Medulla oblongata (tissue), 1 donor: ENCODE measurements at regions not wholly inside any gene's neighbourhood (a gene's known extent, or its start where the extent isn't known, plus 50 kb on each side); places are given as distances from the start of the nearest gene placed in this dataset.

Source experiments
- DNase-seq: peaks from one replicate; pipeline ENCODE4 v3.0.0-alpha.2; 2015; ENCODE audit errors: extremely low spot score

DNA sequence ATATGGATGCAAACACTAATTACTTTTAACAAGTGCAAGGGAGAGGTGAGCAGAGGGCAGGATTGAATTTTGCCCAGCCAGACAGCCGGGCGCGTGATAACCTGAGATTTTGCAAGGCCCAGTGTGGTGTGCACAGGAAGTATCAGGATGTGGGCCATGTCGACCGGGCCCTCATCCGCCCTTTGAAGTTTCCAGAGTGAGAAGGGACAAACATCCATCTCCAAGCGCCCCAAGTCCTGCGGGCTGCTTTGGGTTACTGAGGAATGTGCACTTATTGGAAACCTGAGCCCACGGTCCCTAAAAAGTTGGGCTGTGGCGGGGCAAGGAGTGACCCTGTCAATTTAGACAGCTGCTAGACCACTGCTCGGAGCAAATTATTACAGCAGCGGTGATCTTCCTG lies 272.2 kb upstream of the IRX2 start:
- no peak for DNase-seq

DNA sequence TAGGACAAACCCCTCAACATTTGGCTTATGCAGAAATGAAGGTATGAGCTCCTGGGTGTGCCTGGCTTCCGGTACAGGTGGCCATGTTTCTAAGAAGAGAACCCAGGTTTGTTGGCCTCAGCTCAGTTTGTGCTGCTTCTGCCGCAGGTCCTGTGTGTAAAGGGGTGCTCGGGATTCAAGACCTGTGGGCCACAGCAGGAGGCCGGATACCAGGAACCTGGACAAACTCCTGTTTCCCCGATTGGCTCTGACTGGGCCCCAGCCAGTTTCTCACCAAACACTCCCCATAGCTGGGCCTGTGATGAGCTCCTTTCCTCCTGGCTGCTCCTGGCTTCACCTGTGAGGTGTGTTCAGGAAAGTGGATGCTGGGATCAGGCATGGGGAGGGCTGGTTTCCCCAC lies 271.2 kb upstream of the IRX2 start:
- no peak for DNase-seq

DNA sequence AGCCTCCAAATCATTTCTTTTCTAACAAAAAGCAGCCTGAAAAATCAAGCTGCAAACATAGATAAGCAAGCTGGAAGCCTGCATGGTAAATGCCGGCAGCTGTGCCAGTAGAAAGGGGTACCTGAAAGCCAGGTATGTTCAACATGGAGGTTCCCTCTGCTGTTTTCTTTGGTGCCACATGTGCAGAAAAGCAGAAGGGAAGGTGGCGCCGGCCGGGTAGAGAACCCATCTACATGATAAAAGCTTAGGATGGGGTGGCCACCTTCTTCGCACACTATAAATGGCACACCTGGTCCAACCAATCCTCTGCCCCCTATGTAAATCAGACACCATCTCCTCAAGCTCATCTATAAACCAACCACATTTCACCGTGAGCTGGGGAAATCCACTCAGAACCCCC lies 268.9 kb upstream of the IRX2 start:
- DNase-seq: no peak

DNA sequence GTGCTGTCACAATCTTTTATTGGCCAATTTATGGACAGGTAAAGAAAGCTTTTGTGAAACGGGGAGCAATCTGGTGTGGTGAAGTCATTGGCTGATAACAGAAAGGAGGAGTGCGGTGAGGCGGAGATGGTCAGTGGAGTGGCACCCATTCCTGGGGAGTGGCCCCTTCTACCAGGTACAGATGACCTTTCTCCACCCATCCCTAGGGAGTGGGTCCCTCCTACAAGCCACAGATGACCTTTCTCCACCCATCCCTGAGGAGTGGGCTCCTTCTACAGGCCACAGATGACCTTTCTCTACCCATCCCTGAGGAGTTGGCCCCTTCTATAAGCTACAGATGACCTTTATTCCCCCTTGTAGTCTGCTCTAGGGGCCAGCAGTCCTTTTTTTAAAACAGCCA lies 267.6 kb upstream of the IRX2 start:
- no peak for DNase-seq

DNA sequence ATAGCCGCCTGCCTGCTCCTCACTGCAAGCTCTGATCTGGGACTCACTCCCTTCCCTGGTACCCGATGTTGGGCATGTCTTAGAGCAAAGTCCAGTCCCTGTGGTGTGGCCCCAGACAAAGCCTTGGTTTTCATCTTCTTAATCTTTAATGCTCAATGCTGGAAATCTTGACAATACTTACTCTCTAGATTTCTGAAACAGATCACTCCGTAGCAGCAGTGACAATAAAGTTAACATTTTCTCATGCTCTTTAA lies 260.2 kb upstream of the IRX2 start:
- DNase-seq: no peak

DNA sequence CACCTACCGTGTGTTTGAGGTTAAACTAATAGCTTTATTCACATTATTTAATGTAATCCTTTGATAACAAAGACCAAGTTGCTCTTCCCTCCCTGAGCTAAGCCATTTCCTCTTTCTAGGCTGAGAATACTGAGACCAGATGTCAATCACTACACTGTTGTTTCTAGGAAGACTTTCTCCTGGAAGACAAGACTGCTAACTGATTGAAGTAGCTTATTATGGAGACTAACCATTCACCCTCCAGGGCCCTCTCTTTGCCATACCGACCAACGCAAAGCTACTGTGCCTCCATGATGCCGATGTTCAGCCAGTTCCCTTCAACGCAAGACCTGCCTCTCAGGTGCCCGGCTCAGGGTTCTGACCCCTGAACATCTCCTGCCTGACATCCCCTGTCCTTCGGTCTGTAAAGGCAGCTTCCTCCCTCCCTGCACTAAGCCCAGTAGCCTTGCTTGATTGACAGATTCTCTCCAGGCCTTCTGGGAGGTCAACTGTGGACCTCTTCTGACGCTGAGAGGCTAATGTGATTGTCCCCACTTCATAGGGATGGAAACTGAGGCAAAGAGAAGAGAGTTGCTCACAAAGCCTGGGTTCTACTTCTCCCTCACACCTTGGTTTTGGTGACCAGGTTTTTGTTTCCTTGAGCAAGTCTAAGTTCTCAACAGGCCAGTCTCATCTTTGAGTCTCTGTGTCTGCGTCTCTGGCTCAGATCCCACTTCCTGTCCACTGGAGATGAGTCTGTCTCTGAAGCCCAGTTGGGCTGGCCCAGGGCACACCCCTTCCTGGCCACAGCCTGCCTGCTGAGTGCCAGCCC lies 259.7 kb upstream of the IRX2 start:
- no peak for DNase-seq

DNA sequence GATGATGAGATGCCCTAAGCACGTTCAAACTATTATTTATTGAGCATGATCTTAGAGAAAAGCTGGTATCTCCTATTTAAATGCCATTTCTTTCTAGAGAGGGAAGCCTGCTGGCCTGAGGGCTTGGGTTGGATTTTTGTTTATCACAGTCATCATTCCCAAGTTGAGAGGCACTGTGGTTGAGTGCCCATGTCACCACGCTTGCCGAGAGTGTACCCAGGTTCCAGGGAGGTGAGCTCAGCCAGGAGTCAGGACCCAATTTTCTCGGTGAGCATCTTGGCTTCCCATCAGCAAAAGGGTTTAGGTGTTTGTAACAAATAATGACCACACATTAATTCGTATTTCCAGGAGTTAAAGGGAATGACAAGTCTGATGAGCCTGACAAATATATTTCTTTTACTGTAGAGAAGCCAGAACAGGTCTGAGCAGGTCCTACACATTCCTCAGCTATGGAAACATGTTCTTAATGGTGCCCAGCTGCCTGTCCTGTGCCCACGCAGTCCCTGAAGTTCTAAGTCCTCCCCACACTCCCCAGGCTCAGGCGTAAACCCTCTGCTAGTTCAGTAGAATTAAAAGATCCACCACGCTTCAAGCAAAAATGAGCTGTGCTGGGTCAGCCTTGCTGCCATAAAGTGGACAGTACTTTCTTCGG lies 258.9 kb upstream of the IRX2 start:
- DNase-seq: no peak

DNA sequence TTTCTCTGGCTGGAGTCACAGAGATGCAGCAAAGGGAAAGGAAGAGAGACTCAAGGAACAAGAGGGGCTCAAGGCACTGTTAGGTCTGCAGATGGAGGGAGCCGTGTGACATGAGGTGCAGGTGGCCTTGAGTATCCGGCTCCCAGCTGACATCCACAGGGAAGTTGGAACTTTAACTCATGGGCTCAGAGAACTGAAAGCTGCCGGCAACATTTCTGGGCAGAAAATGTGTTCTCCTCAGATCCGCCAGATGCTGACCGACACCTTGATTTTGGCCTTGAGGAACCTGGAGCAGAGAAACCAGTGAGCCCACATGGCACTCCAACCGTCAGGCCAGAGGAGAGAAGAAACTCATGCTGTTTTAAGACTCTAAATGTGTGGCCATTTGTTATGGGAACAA lies 258.1 kb upstream of the IRX2 start:
- no peak for DNase-seq

DNA sequence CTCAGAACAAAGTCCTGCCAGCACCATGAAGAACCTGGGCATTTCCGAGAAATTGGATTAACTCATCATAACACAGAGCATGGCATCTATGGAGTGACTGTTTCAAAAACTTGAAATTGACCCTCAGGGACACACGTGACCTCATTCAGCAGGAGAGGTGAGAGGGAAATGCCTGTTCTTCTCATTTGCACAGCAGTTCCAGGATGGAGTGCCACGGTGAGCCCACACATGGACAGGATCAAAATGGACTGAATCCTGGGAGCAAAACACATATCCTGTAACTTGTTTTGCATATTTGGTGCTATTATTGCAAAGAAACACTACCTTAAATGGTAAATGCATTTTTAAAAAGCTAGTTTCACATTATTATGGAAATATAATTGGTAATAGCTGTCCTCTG lies 256.1 kb upstream of the IRX2 start:
- no peak for DNase-seq

DNA sequence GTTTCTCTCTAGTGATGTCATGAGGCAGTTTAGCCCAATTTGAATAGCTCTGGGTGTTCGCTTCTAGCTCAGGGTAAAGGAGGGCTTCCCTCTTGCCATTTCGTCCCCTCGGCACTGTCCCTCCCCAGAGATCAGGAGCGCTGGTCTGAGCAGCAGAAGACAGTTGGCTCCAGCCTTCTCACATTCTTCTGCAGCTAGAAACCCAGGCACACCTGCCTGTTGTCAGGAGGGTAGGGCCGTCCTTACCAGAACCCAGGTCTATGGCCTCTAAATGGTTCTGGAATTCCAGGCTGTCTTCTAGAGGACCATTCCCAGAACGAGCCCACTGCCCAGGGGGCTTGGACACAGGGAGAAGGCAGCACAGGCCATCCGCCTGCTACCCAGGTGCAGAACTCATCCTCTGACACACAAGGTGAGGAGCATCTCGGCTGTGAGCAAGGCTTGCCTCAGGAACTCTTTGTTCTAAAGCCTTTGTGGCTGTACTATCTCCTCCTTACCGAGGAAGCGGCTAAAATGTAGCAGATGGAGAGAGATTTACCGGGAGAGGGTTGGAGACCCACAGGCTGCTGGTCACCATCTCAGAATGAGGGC lies 255.6 kb upstream of the IRX2 start:
- DNase-seq: no peak

DNA sequence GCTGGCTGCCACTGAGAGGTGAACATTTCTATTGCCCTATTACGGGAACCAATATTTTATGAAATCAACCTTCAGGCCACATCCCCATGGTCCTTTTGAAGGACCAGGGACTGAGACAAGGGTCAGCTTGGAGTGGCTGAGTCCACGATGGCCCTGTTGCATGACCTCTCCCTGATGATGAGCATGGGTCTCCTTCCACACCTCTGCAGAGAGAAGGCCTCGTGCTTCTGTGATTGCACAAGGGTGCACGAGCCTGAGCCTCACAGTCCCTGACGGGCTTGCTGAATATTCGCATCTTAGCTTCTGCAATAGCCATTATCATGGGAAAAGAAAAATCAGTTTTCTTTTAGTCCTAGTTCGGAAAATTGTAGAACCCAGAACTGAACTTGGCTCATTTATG lies 255.0 kb upstream of the IRX2 start:
- DNase-seq: no peak

DNA sequence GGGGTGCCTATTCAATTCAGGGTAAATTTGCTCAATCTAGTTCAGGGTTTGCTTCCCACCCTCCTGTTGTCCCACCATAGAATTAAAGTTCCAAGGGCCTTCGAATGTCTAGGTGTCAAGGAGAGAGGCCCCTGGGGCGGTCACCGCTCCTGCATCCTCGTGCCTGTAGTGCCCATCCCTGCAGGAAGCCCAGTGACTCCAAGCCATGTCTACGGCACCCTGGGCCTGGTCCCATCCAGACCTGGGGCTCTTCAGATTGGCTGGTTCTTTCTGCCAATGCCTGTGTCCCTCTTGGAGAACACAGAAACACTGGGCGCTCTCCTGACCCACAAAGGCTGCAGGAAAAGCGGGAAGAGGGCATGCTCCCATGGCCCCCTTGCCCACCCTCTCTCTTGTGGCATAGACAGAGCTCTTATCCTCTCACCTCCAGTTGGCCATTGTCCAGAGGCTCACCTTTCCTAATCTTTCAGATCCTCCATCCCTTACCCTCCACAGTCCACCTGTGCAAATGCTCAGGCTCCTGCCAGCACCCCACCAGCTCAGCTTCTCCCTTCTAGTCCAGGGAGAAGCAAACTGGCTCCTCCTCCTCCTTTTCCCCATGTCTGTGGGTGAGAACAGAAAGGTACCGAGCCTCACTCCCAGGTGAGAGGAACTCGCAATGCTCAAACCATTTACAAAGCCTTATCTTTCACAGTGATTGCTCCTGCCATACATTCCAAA lies 253.0 kb upstream of the IRX2 start:
- DNase-seq: no peak

DNA sequence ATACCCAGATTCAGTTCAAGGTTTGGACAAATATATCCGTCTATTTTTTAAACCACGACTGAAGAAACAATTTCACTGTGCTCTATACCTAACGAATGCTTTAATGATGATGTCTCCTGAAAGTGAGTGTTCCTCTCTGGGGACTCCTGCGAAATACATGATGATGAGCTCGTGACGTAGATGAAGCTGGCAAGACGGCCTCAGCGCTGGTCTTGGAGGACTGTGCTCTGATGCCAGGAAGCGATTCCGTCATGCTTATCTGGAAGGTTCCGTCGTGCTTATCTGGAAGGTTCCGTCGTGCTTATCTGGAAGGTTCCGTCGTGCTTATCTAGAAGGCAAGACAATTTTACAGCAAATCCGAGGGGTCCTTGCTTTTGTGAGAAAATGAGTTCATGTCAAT lies 250.8 kb upstream of the IRX2 start:
- no peak for DNase-seq

DNA sequence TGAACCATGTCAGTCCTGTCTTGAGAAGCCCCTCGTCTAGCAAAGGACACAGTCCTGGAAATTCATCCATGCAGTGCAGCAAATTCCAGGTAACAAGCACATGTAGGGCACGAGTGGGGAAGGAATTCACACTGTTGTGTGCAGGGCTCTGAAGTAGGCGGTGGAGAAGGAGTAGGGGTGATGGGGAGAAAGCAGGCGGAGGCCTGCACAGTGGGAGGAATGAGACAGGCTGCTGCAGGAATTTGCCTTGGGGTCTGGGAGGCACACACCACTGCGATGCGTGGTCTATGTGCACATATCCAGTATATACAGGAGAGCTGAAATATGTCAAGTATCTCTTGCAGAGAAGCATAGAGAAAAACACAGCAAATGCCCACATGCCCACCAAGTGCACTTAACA lies 249.2 kb upstream of the IRX2 start:
- DNase-seq: no peak

DNA sequence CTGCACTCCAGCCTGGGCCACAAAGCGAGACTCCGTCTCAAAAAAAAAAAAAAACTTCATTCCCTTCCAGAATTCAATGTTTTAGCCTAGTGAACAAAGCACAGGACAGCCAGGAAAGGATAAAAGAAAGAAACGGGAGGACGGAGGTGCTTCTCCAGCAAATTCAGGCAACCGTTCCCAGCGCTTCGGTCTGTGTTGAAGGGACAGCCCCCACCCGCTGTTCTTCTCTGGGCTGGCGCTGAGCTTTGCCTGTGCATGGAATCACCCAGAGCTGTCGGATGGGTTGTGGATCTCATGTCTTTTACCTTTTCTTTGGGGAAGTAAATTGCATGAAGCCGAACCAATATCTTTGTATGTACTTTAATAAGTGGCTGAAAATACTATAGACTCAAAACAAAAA lies 248.4 kb upstream of the IRX2 start:
- no peak for DNase-seq

DNA sequence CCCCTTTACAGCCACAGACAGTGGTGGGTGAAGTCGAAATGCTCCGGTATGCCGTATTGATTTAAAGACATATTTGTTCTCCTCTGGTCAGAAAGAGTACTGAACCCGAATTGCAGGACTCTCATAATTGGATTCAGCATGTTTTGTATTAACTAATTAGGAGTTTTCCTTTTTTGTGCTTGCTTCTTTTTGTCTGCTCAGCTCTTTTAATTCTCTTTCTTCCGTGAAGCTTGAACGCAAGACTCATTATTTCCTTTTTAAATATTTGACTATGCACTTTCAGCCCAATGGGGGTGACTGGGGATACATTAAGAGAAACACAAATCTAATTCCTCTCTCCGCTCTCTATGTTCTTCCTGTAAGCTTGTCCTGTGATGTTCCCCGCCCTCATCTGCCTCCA lies 246.6 kb upstream of the IRX2 start:
- no peak for DNase-seq

DNA sequence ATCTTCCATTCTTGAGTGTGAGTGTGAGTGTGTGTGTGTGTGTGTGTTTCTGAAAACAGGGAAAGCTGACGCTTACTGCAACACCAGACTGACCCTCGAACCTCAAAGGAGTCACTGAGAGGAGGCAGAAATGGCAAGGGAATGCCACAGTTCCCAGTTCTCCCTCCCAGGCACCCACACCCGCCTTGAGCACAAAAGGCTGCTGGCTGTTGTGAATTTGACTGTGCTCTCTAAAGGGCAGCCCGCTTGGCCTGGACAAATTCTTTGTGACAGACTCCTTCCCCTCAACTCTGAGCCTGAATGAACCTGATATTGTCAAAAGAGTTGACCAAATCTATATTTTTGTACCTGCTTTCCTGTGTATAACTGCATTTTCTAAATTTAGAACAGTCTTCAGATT lies 245.7 kb upstream of the IRX2 start:
- no peak for DNase-seq

DNA sequence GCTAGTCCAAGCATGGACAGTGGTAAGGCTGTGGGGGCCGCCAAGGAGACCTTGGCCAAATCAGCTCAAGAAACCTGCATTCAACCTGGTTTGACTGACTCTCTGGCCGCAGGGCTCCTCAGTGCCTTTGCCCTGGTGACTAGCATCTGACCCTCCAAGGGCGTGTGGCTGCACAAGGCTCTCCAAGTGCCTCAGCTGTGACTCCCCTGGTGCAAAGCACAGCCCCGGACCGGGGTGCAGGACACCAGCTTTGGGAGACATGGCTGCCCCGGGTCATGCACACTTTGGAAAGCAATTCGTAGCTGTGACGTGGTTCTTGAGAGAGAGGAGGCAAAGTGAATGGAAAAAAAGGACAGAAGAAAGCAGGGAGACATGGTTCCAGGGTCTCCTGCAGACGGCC lies 245.2 kb upstream of the IRX2 start:
- DNase-seq: no peak

DNA sequence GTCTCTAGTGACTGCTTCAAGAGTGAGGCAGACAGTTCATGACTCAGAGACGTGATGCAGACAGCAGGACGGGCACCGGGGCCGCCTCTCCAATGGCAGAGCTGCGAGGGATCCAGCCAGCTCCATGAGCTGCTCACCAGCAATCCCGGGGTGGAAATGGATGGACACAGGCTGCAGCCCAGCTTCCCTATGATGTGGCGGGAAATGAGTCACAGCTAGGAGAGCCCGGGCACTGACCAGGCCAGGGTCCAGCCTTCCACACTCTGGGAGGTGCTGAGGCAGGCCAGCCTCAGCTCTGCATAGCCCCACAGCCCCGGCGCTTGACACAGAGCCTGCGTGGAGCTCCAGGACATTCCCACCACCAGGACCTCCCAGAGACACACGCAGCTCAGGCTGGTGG lies 244.8 kb upstream of the IRX2 start:
- no peak for DNase-seq

DNA sequence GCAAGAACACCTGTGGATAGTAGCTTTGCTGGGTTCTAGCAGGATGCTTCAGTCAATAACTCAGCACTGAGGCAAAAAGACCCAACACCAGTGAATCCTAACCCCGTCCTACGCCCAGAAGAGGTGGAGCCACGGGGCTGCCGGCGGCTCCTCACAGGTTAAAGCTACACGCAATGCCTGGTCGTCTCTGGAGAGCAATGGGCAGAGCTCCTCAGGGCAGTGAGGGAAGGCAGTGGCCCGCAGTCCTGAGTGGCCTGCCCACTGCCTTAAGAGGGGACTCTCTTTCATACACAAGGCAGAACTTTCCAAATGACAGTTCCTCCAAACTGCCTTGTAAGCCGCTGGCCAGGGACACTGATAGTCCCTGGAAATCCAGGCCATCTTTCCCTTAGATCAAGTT lies 244.2 kb upstream of the IRX2 start:
- no peak for DNase-seq

DNA sequence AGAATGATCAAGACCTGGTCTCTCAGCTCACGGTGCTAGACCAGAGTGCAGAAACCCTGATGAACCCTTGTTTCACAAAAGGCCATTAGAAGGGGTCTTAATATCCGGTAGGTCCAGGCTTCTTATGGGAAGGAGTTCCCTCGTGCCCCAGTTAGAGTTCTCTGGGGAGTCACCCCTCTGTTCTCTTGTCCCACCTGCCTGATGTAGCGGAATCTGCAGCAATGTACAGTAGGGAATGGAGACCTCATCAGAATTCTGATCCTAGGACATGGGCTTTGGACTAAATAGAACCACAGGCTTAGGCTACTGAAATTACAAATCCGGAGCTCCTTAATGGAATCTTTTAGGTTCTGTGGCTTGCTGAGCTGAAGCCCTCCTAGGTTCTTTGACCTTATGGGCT lies 243.6 kb upstream of the IRX2 start:
- no peak for DNase-seq

DNA sequence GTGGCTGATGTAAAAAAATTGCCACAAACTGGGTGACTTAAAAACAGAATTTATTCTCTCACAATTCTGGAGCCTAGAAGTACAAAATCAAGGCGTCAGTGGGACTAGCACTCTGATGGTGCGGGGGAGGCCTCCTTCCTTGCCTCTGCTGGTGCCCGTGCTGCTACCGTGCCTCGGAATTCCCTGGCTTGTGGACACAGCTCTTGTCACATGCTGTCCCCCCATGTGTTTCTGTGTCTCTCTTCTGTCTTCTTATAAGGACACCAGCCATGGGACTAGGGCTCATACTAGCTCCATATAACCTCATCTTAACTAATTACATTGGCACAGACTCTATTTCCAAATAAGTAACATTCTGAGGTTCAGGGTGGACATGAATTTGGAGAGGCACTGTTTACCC lies 242.3 kb upstream of the IRX2 start:
- no peak for DNase-seq

DNA sequence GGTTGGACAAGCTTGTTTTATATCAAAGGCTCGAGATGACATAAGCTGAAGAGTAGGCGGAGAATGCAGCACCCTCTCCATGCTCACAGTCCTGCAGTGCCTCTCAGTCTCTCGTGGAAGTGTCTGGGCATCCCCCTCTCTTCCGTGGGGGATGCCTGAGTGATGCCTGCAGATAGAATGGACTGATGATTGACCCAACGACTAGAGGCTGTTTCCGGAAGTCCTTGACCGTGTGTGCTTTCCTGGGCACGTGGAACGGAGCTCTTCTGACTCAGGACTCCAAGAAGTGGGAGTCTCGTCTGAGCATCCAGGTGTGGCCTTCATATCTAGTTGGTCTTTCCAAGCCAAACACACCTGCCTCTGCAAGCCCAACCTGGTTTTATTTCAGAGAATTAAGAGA lies 241.8 kb upstream of the IRX2 start:
- DNase-seq: no peak
